Stimulated activated naive B cell treated with anti-CD40 and anti-IgM and Interleukin-4, amounts not matched to agents 10 μg/mL and 1 μg/mL and 100 μg/mL, for 72 hours (primary cell): ENCODE measurements at regions not wholly inside any gene's neighbourhood (a gene's known extent, or its start where the extent isn't known, plus 50 kb on each side); places are given as distances from the start of the nearest gene placed in this dataset.
"Not testable (repeated sequence)": the region's sequence is repeated elsewhere in the genome, so short reads cannot be mapped to it uniquely, and the experiment has no call there.

Experiments used
- ATAC-seq, 2 donors: fragments of 150-1000 bp; cut with Tn5 transposase; replicated peaks; 2 replicates each; pipeline ENCODE4 v1.10.0; 2021; ENCODE audit warnings: moderate library complexity in 1 of 2
- DNase-seq: peaks from one replicate; pipeline ENCODE4 v3.0.0; 2021
- H3K27ac Mint-ChIP-seq: one replicate; pipeline ENCODE4 v1.8.0; 2022; ENCODE audit warnings: mild to moderate bottlenecking, mixed read lengths
- H3K27me3 Mint-ChIP-seq, 2 donors: one replicate each; pipeline ENCODE4 v1.8.0; 2022; ENCODE audit warnings: mixed read lengths in 2 of 2
- H3K36me3 Mint-ChIP-seq, 2 donors: one replicate each; pipeline ENCODE4 v1.8.0; 2022; ENCODE audit warnings: mixed read lengths in 2 of 2, mild to moderate bottlenecking in 1 of 2
- H3K4me1 Mint-ChIP-seq, 2 donors: one replicate each; pipeline ENCODE4 v1.8.0; 2022; ENCODE audit warnings: mixed read lengths in 2 of 2, mild to moderate bottlenecking in 1 of 2
- H3K4me3 Mint-ChIP-seq, 2 donors: one replicate each; pipeline ENCODE4 v1.8.0; 2022; ENCODE audit warnings: mild to moderate bottlenecking in 2 of 2, mixed read lengths in 2 of 2, moderate library complexity in 1 of 2
- H3K9me3 Mint-ChIP-seq, 2 donors: one replicate each; pipeline ENCODE4 v1.8.0; 2022; ENCODE audit warnings: mixed read lengths in 2 of 2, mild to moderate bottlenecking in 1 of 2

DNA sequence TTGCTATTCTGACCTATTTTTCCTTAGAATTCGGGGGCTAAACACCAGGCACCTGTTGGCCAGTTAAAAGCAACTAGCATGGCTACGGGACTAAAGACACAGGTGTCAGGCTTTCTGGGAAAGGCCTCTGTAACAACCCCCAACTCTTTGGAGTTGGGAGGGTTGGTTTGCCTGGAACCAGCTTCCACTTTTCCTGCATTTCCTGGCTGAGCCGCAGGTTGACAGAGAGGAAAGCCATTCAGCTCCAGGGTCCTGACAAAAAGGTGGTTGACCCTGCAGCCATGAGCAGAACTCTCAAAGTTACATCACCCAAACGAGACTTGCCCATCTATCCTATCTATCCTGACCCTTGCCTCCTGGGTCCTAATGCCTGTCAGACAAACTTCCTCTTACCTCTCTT, 375.4 kb upstream of the SFSWAP start:
- Mint-ChIP-seq H3K9me3 (peaks cover 0 to 3% of the 10 kb centered on the region in 2 donors), H3K4me1 (no peaks in the 10 kb centered on the region), H3K27ac (no peak overlapping the region), H3K27me3 (peaks cover 0 to 6% of the 10 kb centered on the region in 2 donors), H3K4me3 (no peak overlapping the region), H3K36me3 (no peaks in the 10 kb centered on the region)
- ATAC-seq: no peak
- no peak for DNase-seq

DNA sequence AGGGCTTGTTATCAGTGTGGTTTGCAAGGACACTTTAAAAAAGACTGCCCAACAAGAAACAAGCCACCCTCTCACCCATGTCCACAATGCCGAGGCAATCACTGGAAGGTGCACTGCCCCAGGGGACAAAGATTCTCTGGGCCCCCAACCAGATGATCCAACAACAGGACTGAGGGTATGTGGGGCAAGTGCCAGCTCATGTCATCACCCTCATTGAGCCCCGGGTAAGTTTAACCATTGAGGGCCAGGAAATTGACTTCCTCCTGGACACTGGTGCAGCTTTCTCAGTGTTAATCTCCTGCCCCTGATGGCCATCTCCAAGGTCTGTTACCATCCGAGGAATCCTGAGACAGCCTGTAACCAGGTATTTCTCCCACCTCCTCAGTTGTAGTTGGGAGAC, 373.0 kb upstream of the SFSWAP start:
- H3K9me3 Mint-ChIP-seq, H3K4me3 Mint-ChIP-seq, H3K4me1 Mint-ChIP-seq, H3K27ac Mint-ChIP-seq, H3K36me3 Mint-ChIP-seq, DNase-seq, ATAC-seq, H3K27me3 Mint-ChIP-seq: not testable (repeated sequence)

DNA sequence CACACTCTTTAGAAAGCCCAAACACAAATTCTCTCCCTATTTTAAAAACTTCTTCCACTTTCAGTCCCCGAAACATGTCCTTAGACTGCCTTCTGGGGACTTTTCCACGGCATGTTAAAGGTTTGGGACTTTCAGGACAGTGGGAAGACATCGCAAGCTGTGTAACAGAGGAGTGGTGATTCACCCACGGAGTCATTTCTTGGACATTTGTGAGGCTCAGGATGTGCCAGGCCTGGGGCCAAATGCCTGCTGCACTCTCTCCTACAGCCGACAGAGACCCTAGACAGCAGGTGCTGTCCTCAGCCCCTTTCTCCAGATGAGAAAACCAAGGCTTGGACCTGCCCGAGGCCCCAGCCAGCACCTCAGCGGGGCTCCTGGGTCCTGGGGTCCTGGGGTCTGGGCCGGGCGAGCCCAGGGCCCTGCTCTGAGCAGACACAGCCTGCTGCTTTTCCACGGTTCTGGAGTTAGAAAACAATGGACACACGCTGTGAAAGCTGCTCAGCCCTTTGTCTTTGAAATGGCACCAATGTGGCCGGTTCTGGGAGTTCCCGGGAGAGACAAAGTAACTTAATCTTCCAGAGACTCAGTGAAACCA, 370.2 kb upstream of the SFSWAP start:
- peaks cover 0 to 2% of the 10 kb centered on the region in 2 donors for H3K9me3 Mint-ChIP-seq
- H3K4me1 Mint-ChIP-seq: no peaks in the 10 kb centered on the region
- H3K4me3 Mint-ChIP-seq: no peak overlapping the region
- DNase-seq (no peak), ATAC-seq (no peak)
- H3K36me3 Mint-ChIP-seq: no peaks in the 10 kb centered on the region
- H3K27ac Mint-ChIP-seq: no peak overlapping the region
- no peaks in the 10 kb centered on the region for H3K27me3 Mint-ChIP-seq

DNA sequence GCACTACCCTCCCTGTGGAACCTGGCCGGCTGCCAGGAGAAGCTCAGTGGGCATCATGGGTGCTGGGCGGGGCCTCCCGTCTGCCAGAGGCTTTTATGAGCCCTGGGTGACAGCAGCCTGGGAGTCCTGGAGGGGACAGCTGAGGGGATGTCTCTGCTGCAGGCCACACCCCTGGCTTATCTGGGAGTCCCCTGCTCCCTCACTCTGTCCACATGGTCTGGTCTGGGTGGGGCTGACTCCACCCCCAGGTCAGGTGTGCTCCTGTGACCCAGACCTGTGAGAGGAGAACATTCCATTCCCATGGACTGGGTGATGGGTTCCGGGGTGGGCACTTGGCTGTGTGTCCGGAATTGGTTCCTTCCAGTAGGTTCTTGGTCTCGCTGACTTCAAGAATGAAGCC, 369.3 kb upstream of the SFSWAP start:
- not testable (repeated sequence) for ATAC-seq, H3K36me3 Mint-ChIP-seq, DNase-seq, H3K4me1 Mint-ChIP-seq, H3K9me3 Mint-ChIP-seq, H3K27ac Mint-ChIP-seq, H3K4me3 Mint-ChIP-seq, H3K27me3 Mint-ChIP-seq

DNA sequence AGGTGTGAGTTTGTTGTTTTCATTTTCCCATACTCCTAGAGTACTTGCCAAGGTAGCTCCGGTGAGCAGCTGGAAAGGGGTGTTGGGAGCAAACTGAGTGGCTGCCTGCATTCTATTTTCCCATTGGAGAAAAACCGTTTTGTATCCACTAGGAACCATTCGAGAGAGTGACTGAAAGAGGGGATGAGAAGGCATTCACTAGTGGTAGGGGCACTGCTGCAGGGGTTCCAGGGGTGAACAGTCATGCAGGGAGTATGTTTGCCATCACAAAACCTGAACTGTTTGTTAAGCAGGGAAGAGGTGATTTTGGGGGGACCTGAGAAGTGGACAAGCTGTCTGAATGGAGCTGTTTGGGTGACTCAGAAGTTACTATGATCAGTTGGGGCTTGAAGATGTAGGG, 367.5 kb upstream of the SFSWAP start:
- H3K9me3 Mint-ChIP-seq, DNase-seq, H3K4me3 Mint-ChIP-seq, ATAC-seq, H3K36me3 Mint-ChIP-seq, H3K4me1 Mint-ChIP-seq, H3K27ac Mint-ChIP-seq, H3K27me3 Mint-ChIP-seq: not testable (repeated sequence)

DNA sequence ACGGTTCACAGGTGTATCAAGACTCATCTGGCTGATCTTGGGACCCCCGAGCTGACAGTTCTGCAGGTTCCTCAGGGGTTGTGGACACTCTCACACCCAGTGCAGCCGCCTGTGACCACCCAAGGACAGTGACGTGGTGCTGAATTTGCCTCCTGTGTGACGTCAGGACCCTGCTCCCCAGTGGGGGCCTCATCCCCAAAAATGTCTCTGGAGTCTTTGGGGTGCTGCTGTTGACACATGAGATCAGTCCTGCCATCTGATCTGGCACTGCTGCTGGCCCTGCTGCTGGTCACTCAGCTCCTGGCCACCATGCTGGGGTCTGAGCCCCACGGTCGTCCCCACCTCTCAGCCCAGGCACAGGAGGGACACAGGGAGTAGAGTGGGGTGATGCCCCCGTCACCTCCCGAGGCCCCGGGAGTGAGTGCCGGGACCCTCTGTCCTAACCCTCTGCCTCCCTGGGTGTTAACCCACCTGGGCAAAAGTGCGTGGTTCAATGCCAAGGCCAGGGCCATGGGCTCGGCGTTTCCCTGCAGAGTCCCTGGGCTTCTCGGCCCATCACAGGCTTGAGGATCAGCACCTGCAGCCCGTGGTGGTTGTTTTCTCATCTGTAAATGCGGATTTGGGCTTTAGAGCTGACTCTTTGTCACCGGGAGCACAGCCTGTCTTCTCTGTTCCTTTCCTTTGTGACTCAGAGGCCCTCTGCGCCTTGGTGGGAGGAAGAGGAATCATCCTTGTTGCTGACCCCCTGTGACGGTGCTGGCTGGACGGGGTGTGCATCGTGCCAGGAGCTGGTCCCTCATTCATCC, 366.0 kb upstream of the SFSWAP start:
- not testable (repeated sequence) for H3K9me3 Mint-ChIP-seq, H3K4me1 Mint-ChIP-seq, ATAC-seq, H3K4me3 Mint-ChIP-seq, H3K27ac Mint-ChIP-seq, DNase-seq, H3K36me3 Mint-ChIP-seq
- peaks cover 11 to 16% of the 10 kb centered on the region in 2 donors for H3K27me3 Mint-ChIP-seq

DNA sequence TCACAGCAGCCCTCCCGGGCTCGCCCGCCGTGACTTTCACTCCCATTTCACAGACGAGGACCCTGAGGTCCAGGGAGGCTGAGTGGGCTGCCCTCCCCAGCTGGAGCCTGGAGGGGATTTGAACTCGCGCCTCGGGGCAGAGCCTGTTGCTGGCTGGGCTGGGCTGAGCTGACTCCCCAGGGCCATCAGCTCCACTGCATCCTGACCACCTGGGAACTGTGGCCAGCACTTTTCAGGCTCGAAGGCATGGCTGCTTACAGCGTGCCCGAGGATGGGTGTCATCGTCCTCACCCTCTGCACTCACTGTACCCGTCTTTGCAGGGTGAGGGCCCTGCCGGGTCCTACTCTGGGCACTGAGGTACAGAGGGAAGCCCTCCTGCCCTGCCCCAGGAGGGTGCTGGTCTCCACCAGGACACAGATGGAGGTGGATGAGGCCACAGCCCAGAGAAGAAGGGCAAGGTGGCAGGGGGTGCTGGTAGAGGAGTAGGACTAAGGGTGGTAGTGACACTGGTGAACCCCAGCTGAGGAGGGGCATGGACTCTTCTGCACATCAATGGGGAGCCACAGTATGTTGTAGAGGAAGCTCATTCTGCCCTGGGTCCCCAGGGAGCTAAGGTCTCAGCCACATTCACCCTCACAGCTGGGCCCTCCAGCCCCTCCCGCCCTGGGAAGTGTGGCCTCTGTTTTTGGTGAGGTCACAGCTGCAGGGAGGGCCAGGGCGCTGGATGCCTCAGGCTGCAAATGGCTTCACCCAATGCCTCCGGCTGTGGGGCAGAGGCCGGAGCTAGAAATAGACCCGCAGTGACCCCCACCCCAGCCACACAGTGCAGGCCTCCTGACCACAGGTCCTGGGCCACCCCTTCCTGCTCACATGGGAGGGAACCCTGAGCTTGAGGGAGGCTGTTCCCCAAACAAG, 365.1 kb upstream of the SFSWAP start:
- Mint-ChIP-seq H3K36me3 (no peaks in the 10 kb centered on the region), H3K27ac (no peak overlapping the region), H3K4me3 (no peak overlapping the region), H3K4me1 (no peaks in the 10 kb centered on the region), H3K9me3 (peaks cover 0 to 2% of the 10 kb centered on the region in 2 donors), H3K27me3 (peaks cover 15 to 19% of the 10 kb centered on the region in 2 donors)
- DNase-seq: no peak
- ATAC-seq: no peak

DNA sequence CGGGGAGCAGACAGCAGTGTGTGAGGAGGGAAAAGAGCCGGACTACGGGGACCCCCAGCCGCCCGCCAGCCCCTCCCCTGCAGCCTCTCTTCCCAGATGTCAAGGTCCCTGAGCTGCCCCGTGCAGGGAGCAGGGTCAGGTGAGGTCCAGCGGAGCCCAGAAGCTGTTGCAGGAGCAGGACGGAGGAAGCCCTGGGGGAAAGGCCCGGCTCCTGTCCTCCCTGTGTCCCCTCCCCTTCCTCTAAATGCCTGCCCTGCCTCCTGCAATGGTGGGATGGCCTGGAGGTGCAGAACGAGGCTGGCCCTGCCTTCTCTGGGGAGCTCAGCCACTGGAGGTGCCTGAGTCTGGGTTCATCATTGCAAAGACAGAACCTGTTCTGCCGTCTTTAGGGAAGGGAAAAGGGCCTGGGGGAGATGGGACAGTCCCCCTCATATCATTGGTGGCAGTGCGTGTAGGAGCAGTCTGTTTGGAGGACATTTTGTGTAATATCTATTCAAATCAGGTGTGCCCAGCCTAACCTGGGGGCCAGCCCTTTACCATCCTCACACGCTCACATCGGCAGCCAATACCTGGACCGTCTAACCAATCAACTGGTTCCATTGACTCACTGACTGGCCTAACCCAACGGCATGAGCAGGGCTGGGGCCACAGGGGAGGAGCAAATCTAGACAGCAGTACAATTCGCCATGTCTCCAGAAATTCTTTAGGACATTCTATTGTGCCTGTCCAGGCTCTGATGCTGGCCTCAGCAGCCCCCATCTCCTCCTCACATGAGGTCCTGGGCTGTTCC, 364.1 kb upstream of the SFSWAP start:
- Mint-ChIP-seq H3K4me3 (no peak overlapping the region), H3K4me1 (peaks cover 0 to 1% of the 10 kb centered on the region in 2 donors), H3K27ac (no peak overlapping the region), H3K9me3 (peaks cover 0 to 5% of the 10 kb centered on the region in 2 donors), H3K36me3 (peaks cover 0 to 2% of the 10 kb centered on the region in 2 donors), H3K27me3 (peaks cover 15 to 19% of the 10 kb centered on the region in 2 donors)
- ATAC-seq (no peak), DNase-seq (no peak)

DNA sequence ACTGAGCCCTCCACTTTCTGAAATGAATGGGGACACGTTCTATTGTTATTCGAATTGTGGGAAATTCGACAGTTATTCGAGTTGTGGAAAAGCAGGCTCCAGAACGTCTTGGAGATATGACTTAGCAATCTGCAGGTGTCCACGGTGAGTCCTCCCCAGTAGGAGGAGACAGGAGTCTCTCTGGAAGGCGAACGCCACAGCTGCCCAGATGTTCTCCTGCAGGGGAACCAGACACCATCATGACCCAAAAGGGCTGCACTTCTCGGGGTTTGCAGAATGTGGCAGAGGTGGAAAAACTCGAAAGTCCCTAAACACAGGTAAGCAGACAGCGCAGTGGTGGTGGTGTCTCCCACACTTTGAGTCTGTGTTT, 363.6 kb upstream of the SFSWAP start:
- H3K4me3 Mint-ChIP-seq: no peak overlapping the region
- peaks cover 0 to 2% of the 10 kb centered on the region in 2 donors for H3K36me3 Mint-ChIP-seq
- H3K9me3 Mint-ChIP-seq: peaks cover 0 to 5% of the 10 kb centered on the region in 2 donors
- peaks cover 0 to 1% of the 10 kb centered on the region in 2 donors for H3K4me1 Mint-ChIP-seq
- ATAC-seq (no peak), DNase-seq (no peak)
- H3K27me3 Mint-ChIP-seq: peaks cover 15 to 19% of the 10 kb centered on the region in 2 donors
- no peak overlapping the region for H3K27ac Mint-ChIP-seq

DNA sequence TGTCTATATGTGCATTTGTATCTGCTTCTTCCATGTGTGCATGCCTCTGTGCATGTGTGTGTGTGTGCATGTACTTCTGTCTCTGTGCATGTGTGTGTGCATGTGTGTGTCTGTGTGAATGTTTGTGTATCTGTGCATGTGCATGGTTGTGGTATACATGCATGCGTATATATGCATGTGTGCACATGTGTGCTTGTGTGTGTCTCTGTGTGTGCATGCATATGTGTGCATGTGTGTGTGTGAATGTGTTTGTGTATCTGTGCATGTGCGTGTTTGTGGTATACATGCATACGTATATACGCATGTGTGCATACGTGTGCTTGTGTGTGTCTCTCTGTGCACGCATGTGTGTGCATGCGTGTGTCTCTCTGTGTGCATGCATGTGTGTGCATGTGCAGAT, 363.2 kb upstream of the SFSWAP start:
- H3K4me3 Mint-ChIP-seq: no peak overlapping the region
- H3K4me1 Mint-ChIP-seq: peaks cover 0 to 1% of the 10 kb centered on the region in 2 donors
- ATAC-seq (no peak), DNase-seq (no peak)
- peaks cover 0 to 2% of the 10 kb centered on the region in 2 donors for H3K36me3 Mint-ChIP-seq
- peaks cover 0 to 3% of the 10 kb centered on the region in 2 donors for H3K9me3 Mint-ChIP-seq
- no peak overlapping the region for H3K27ac Mint-ChIP-seq
- H3K27me3 Mint-ChIP-seq: peaks cover 15 to 19% of the 10 kb centered on the region in 2 donors

DNA sequence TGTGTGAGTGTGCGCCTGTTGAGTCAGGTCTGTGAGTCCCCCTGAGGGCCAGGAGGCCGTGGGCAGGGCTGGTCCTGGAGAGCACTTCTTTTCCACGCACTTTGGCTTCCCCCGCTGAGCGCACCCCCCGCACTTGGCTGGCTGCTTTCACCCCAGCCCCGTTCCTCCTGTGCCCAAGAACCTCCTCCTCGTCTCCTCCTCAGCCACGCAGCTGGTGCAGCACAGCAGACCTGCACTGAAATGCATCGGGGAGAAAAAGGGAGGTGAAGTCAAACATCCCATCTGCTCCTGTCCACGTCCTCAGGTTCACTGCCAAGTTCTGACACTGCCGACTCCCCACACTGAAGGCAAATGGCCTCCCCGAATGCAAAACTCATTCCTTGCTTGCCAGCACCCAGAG, 362.7 kb upstream of the SFSWAP start:
- H3K4me3 Mint-ChIP-seq: no peak overlapping the region
- DNase-seq (no peak), ATAC-seq (no peak)
- no peak overlapping the region for H3K27ac Mint-ChIP-seq
- H3K4me1 Mint-ChIP-seq: peaks cover 0 to 1% of the 10 kb centered on the region in 2 donors
- H3K36me3 Mint-ChIP-seq: peaks cover 0 to 2% of the 10 kb centered on the region in 2 donors
- H3K27me3 Mint-ChIP-seq: peaks cover 15 to 19% of the 10 kb centered on the region in 2 donors
- peaks cover 0 to 3% of the 10 kb centered on the region in 2 donors for H3K9me3 Mint-ChIP-seq

DNA sequence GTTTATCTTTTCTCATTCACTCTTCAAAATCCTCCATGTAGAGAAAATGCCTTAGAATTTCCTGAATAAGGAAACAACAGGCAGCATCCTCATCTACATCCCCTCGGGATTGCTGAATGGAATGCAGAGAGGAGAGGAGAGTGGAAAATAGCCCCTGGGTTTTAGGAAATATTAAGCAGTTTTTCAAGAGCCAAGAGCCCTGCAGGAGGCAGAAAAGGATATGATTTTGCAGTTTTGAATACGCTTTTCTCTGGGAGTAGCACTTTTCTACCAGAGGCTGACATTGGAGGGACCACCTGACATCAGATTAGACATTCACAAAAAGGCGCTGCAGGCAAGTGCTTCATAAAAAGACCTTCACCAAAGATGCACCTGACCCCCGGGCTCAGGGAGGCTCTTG, 362.2 kb upstream of the SFSWAP start:
- no peak for ATAC-seq
- Mint-ChIP-seq H3K9me3 (peaks cover 0 to 3% of the 10 kb centered on the region in 2 donors), H3K27me3 (peaks cover 15 to 19% of the 10 kb centered on the region in 2 donors), H3K4me1 (peaks cover 0 to 1% of the 10 kb centered on the region in 2 donors), H3K36me3 (peaks cover 0 to 2% of the 10 kb centered on the region in 2 donors), H3K27ac (no peak overlapping the region), H3K4me3 (no peak overlapping the region)
- no peak for DNase-seq

DNA sequence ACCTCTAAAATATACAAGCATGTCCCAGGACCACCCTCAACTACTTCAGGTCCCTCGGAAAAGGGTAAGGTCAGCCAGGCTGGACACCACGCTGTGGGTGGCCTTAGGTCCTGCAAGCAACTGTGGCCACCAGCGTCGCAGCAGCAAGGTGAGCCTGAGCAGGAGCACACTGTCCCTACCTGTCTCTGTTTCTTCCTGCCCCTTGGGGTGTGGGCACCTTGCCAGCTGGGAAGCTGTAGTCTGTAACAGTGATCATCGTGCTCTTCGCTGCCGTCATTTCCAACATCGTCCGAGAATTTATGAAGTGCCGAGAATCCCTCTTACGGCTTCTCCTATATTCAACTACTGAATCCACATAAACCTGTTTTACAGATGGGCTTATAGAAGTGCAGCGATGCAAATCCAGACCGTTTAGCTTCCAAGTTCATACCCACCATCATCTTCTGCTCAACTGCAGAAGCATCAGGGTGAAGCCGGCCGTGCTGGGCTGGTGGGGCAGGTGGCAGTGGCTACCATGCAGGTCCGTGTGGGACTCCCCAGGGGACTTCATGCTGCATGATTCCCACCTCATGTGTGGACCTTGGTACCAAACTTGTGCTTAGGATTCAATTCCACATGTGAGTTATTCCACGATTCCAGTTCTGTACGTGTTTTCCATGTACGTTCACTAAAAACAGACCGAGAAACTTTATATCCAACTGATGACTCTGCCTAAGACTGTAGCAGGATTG, 361.3 kb upstream of the SFSWAP start:
- peaks cover 20 to 22% of the 10 kb centered on the region in 2 donors for H3K27me3 Mint-ChIP-seq
- no peak overlapping the region for H3K27ac Mint-ChIP-seq
- peaks cover 0 to 1% of the 10 kb centered on the region in 2 donors for H3K4me1 Mint-ChIP-seq
- DNase-seq (no peak), ATAC-seq (no peak)
- peaks cover 0 to 2% of the 10 kb centered on the region in 2 donors for H3K36me3 Mint-ChIP-seq
- H3K4me3 Mint-ChIP-seq: no peak overlapping the region
- peaks cover 0 to 3% of the 10 kb centered on the region in 2 donors for H3K9me3 Mint-ChIP-seq
